WTC11 (cell line): ENCODE measurements at regions not wholly inside any gene's neighbourhood (a gene's known extent, or its start where the extent isn't known, plus 50 kb on each side); places are given as distances from the start of the nearest gene placed in this dataset.
A peak's percentile ranks its signal among the peaks of the same experiment; 100 is the strongest.

Source experiments
- ATAC-seq: fragments of 200-7000 bp; cut with Tn5 transposase; 2 replicates; pipeline ENCODE4 v1.10.0; 2021; ENCODE audit warnings: mild to moderate bottlenecking, moderate library complexity
- CTCF ChIA-PET: fragments of 300-600 bp; sonication (Branson Sonifier 250); formaldehyde crosslinking; loops from one replicate; lab custom pipeline; 2021; ENCODE audit warnings: antibody characterized with exemption; lab: Charles Lee
- POLR2A ChIA-PET: fragments of 350-600 bp; sonication (Branson Sonifier 250); formaldehyde crosslinking; loops from one replicate; lab custom pipeline; 2021; ENCODE audit warnings: antibody characterized with exemption; lab: Charles Lee
- DNase-seq: peaks from one replicate; pipeline ENCODE4 v3.0.0; 2021; ENCODE audit warnings: low spot score
- H3K27ac Mint-ChIP-seq: 2 replicates; pipeline ENCODE4 v1.8.0; 2021; ENCODE audit warnings: mixed read lengths
- H3K27me3 Mint-ChIP-seq: 2 replicates; pipeline ENCODE4 v1.8.0; 2021; ENCODE audit warnings: low read depth, mild to moderate bottlenecking, moderate library complexity, mixed read lengths
- H3K36me3 Mint-ChIP-seq: 2 replicates; pipeline ENCODE4 v1.8.0; 2021; ENCODE audit warnings: mixed read lengths
- H3K4me1 Mint-ChIP-seq: 2 replicates; pipeline ENCODE4 v1.8.0; 2022; ENCODE audit warnings: mixed read lengths
- H3K4me3 Mint-ChIP-seq: 2 replicates; pipeline ENCODE4 v1.8.0; 2021; ENCODE audit warnings: mild to moderate bottlenecking, moderate library complexity, mixed read lengths
- H3K9me3 Mint-ChIP-seq: 2 replicates; pipeline ENCODE4 v1.8.0; 2021; ENCODE audit warnings: mixed read lengths
- ELF4 ChIP-seq: sonication (generic); formaldehyde crosslinking; IDR thresholded peaks from 2 replicates; pipeline ENCODE4 v1.8.1; 2022; ENCODE audit warnings: low read depth, mild to moderate bottlenecking, moderate library complexity, missing genetic modification reagents
- FOXJ3 ChIP-seq: sonication (generic); formaldehyde crosslinking; IDR thresholded peaks from 2 replicates; pipeline ENCODE4 v1.9.0; 2021; ENCODE audit warnings: missing genetic modification reagents, mild to moderate bottlenecking, borderline replicate concordance
- GABPB1 ChIP-seq: sonication (generic); formaldehyde crosslinking; IDR thresholded peaks from 2 replicates; pipeline ENCODE4 v1.8.1; 2023; ENCODE audit warnings: mild to moderate bottlenecking, missing genetic modification reagents
- KAT7 ChIP-seq: sonication (generic); formaldehyde crosslinking; IDR thresholded peaks from 2 replicates; pipeline ENCODE4 v1.8.1; 2023; ENCODE audit warnings: missing genetic modification reagents, mild to moderate bottlenecking, borderline replicate concordance
- OVOL2 ChIP-seq: fragments of 250-450 bp; sonication (Bioruptor Pico); IDR thresholded peaks from 2 replicates; pipeline ENCODE4 v1.9.0; 2021; ENCODE audit warnings: mild to moderate bottlenecking, borderline replicate concordance
- PRRX2 ChIP-seq: fragments of 250-450 bp; sonication (Bioruptor Pico); IDR thresholded peaks from 2 replicates; pipeline ENCODE4 v1.8.0; 2021; ENCODE audit warnings: mild to moderate bottlenecking
- TCF7 ChIP-seq: sonication (generic); formaldehyde crosslinking; IDR thresholded peaks from 2 replicates; pipeline ENCODE4 v1.8.0; 2022; ENCODE audit warnings: mild to moderate bottlenecking, low read depth, missing genetic modification reagents, moderate library complexity
- TEAD4 ChIP-seq: sonication (generic); formaldehyde crosslinking; IDR thresholded peaks from 2 replicates; pipeline ENCODE4 v1.8.0; 2022; ENCODE audit warnings: mild to moderate bottlenecking, missing genetic modification reagents
- ZNF138 ChIP-seq: sonication (generic); formaldehyde crosslinking; conservative IDR thresholded peaks from 2 replicates; pipeline ENCODE4 v1.8.1; 2022; ENCODE audit warnings: mild to moderate bottlenecking, moderate library complexity, missing genetic modification reagents
- ZNF263 ChIP-seq: sonication (generic); formaldehyde crosslinking; IDR thresholded peaks from 2 replicates; pipeline ENCODE4 v1.8.1; 2022; ENCODE audit warnings: low read depth, mild to moderate bottlenecking, moderate library complexity, missing genetic modification reagents
- TF ChIP-seq, protein P1 (sequence below): sonication (generic); formaldehyde crosslinking; IDR thresholded peaks from 2 replicates; pipeline ENCODE4 v1.8.0; 2023; ENCODE audit warnings: mild to moderate bottlenecking, missing genetic modification reagents
- TF ChIP-seq, protein P2 (sequence below): fragments of 250-450 bp; sonication (Bioruptor Pico); IDR thresholded peaks from 2 replicates; pipeline ENCODE4 v1.9.0; 2021; ENCODE audit warnings: mild to moderate bottlenecking
- TF ChIP-seq, protein P3 (sequence below): sonication (generic); formaldehyde crosslinking; IDR thresholded peaks from 2 replicates; pipeline ENCODE4 v1.8.1; 2022; ENCODE audit warnings: low read depth, missing genetic modification reagents, borderline replicate concordance
- TF ChIP-seq, protein P4 (sequence below): sonication (generic); formaldehyde crosslinking; IDR thresholded peaks from 2 replicates; pipeline ENCODE4 v1.8.1; 2023; ENCODE audit warnings: mild to moderate bottlenecking, missing genetic modification reagents
- TF ChIP-seq, protein P5 (sequence below): sonication (generic); formaldehyde crosslinking; IDR thresholded peaks from 2 replicates; pipeline ENCODE4 v1.8.1; 2023; ENCODE audit warnings: mild to moderate bottlenecking, missing genetic modification reagents, moderate library complexity
- TF ChIP-seq, protein P6 (sequence below): fragments of 200-600 bp; IDR thresholded peaks from 2 replicates; pipeline ENCODE4 v1.8.0; 2022; ENCODE audit warnings: antibody characterized with exemption

DNA sequence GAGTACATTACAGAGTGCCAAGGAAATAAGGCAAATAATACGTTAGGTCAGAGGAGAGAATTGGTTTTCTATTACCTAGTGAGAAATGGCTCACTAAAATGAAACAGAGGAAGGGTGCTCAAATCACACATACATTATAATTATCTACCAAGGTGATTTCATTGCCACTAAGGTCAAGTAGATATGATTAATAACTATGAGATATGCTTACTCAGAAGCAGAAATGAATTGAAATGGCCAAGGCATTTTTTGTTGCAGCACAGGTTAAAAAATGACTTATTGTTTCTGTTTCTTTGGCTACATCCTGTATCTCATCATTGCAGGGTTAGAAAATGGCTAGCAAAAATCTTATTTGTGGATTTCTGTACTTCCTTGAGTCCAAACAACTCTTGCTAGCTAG, 154.5 kb upstream of the GORAB start:
- ChIA-PET CTCF (no interaction called here), POLR2A (no interaction called here)
- no peak for DNase-seq
- Mint-ChIP-seq H3K4me1 (peaks cover 15% of the 10 kb centered on the region), H3K9me3 (peaks cover 9% of the 10 kb centered on the region; the same call in 1 of the 2 replicates), H3K27me3 (no peaks in the 10 kb centered on the region), H3K27ac (no peak overlapping the region), H3K4me3 (no peak overlapping the region), H3K36me3 (no peaks in the 10 kb centered on the region)
- ATAC-seq = no peak
- no peak for TF ChIP-seq TEAD4 (CRISPR knock-in tag)
- TF ChIP-seq, protein P1, sequence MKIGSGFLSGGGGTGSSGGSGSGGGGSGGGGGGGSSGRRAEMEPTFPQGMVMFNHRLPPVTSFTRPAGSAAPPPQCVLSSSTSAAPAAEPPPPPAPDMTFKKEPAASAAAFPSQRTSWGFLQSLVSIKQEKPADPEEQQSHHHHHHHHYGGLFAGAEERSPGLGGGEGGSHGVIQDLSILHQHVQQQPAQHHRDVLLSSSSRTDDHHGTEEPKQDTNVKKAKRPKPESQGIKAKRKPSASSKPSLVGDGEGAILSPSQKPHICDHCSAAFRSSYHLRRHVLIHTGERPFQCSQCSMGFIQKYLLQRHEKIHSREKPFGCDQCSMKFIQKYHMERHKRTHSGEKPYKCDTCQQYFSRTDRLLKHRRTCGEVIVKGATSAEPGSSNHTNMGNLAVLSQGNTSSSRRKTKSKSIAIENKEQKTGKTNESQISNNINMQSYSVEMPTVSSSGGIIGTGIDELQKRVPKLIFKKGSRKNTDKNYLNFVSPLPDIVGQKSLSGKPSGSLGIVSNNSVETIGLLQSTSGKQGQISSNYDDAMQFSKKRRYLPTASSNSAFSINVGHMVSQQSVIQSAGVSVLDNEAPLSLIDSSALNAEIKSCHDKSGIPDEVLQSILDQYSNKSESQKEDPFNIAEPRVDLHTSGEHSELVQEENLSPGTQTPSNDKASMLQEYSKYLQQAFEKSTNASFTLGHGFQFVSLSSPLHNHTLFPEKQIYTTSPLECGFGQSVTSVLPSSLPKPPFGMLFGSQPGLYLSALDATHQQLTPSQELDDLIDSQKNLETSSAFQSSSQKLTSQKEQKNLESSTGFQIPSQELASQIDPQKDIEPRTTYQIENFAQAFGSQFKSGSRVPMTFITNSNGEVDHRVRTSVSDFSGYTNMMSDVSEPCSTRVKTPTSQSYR (CRISPR knock-in tag) = no peak
- no peak for TF ChIP-seq ZNF138 (CRISPR knock-in tag)
- no peak for TF ChIP-seq ELF4 (CRISPR knock-in tag)

DNA sequence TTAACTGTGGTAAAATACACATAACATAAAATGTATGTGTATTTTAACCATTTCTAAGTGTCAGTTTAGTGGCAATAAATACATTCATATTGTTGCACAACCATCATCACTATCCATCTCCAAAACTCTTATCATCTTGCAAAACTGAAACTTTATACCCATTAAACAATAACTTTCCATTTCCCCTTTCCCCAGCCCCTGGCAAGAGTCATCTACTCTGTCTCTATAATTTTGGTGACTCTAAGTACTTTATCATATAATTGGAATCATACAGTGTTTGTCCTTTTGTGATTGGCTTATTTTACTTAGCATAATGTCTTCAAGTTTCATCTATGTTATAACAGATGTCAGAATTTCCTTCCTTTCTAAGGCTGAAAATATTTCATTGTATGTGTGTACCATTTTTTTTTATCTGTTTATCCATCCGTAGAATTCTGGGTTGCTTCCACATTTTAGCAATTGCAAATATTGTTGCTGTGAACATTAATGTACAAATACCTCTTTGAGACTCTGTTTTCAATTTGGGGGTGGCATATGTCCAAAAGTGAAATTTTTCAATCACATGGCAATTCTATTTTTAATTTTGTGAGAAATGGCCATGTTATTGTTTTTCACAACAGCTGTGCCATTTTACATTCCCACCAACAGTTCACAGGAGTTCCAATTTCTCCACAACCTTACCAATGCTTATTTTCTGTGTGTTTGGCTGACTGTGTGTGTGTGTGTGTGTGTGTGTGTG, 153.9 kb upstream of the GORAB start:
- peaks cover 9% of the 10 kb centered on the region; the same call in 1 of the 2 replicates for H3K9me3 Mint-ChIP-seq
- H3K27ac Mint-ChIP-seq = no peak overlapping the region
- TF ChIP-seq, protein P2, sequence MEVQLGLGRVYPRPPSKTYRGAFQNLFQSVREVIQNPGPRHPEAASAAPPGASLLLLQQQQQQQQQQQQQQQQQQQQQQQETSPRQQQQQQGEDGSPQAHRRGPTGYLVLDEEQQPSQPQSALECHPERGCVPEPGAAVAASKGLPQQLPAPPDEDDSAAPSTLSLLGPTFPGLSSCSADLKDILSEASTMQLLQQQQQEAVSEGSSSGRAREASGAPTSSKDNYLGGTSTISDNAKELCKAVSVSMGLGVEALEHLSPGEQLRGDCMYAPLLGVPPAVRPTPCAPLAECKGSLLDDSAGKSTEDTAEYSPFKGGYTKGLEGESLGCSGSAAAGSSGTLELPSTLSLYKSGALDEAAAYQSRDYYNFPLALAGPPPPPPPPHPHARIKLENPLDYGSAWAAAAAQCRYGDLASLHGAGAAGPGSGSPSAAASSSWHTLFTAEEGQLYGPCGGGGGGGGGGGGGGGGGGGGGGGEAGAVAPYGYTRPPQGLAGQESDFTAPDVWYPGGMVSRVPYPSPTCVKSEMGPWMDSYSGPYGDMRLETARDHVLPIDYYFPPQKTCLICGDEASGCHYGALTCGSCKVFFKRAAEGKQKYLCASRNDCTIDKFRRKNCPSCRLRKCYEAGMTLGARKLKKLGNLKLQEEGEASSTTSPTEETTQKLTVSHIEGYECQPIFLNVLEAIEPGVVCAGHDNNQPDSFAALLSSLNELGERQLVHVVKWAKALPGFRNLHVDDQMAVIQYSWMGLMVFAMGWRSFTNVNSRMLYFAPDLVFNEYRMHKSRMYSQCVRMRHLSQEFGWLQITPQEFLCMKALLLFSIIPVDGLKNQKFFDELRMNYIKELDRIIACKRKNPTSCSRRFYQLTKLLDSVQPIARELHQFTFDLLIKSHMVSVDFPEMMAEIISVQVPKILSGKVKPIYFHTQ (CRISPR knock-in tag) = no peak
- no peak for TF ChIP-seq FOXJ3
- TF ChIP-seq ZNF263 (CRISPR knock-in tag) = no peak
- TF ChIP-seq PRRX2 (CRISPR knock-in tag) = no peak
- no peak for TF ChIP-seq TEAD4 (CRISPR knock-in tag)
- H3K4me1 Mint-ChIP-seq = peaks cover 15% of the 10 kb centered on the region
- no peak for ATAC-seq
- H3K4me3 Mint-ChIP-seq = no peak overlapping the region
- no peaks in the 10 kb centered on the region for H3K27me3 Mint-ChIP-seq
- H3K36me3 Mint-ChIP-seq = no peaks in the 10 kb centered on the region
- CTCF ChIA-PET = no interaction called here
- POLR2A ChIA-PET = no interaction called here
- DNase-seq = no peak

DNA sequence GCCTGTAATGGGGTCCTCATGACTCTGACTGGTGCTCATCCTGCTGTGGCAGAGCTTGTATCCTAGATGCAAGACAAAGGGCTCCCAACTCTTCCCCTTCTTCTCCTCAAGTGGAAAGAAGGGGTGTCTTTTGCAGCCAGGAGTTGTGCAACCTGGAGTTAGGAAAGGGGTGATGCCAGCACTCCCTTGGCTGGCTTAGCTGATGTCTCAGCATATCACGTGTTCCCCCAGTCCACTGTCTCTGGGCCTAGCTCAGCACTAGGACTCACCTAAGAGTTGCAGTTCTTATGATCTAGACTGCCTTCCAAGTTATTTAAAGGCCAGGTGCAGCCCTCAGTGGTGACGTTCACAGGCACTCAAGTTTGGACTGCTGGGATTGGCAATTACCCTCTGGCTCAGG, 146.2 kb upstream of the GORAB start:
- TF ChIP-seq GABPB1 (CRISPR knock-in tag) (no peak), KAT7 (CRISPR knock-in tag) (no peak), ZNF138 (CRISPR knock-in tag) (no peak)
- TF ChIP-seq, protein P3, sequence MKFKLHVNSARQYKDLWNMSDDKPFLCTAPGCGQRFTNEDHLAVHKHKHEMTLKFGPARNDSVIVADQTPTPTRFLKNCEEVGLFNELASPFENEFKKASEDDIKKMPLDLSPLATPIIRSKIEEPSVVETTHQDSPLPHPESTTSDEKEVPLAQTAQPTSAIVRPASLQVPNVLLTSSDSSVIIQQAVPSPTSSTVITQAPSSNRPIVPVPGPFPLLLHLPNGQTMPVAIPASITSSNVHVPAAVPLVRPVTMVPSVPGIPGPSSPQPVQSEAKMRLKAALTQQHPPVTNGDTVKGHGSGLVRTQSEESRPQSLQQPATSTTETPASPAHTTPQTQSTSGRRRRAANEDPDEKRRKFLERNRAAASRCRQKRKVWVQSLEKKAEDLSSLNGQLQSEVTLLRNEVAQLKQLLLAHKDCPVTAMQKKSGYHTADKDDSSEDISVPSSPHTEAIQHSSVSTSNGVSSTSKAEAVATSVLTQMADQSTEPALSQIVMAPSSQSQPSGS = no peak
- Mint-ChIP-seq H3K4me3 (no peak overlapping the region), H3K9me3 (no peaks in the 10 kb centered on the region), H3K4me1 (no peaks in the 10 kb centered on the region), H3K36me3 (no peaks in the 10 kb centered on the region), H3K27ac (no peak overlapping the region), H3K27me3 (no peaks in the 10 kb centered on the region; the same call in 1 of the 2 replicates)
- ChIA-PET POLR2A (no interaction called here), CTCF (no interaction called here)
- no peak for ATAC-seq
- DNase-seq = no peak

DNA sequence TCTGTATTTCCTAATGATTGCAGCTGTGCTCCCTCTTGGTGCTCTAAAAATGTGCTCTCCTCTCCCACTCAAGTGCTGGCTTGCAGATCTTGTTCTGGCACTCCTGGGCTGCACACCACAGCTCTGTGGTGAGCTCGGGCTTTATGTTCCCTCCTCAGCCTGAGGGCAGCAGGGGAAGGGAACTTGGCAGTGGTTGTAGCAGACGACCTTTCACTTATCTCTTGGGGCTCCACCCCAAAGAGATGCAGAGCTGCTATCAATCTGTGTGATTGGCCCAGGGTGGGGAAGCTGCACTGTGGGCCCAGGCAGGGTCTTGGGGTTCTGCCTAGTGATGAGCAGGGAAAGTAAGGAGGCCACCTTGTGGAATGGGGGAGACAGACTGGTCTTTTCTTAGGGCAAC, 143.5 kb upstream of the GORAB start:
- H3K4me3 Mint-ChIP-seq = no peak overlapping the region
- POLR2A ChIA-PET = no interaction called here
- no peaks in the 10 kb centered on the region for H3K9me3 Mint-ChIP-seq
- DNase-seq (no peak), ATAC-seq (peak; percentile 51; the same call in 1 of the 2 replicates)
- no peaks in the 10 kb centered on the region for H3K4me1 Mint-ChIP-seq
- H3K27me3 Mint-ChIP-seq = no peaks in the 10 kb centered on the region; the same call in 1 of the 2 replicates
- no peaks in the 10 kb centered on the region for H3K36me3 Mint-ChIP-seq
- no peak overlapping the region for H3K27ac Mint-ChIP-seq
- CTCF ChIA-PET = no interaction called here
- TF ChIP-seq TCF7 (CRISPR knock-in tag) (no peak), OVOL2 (CRISPR knock-in tag) (no peak)
- TF ChIP-seq, protein P4, sequence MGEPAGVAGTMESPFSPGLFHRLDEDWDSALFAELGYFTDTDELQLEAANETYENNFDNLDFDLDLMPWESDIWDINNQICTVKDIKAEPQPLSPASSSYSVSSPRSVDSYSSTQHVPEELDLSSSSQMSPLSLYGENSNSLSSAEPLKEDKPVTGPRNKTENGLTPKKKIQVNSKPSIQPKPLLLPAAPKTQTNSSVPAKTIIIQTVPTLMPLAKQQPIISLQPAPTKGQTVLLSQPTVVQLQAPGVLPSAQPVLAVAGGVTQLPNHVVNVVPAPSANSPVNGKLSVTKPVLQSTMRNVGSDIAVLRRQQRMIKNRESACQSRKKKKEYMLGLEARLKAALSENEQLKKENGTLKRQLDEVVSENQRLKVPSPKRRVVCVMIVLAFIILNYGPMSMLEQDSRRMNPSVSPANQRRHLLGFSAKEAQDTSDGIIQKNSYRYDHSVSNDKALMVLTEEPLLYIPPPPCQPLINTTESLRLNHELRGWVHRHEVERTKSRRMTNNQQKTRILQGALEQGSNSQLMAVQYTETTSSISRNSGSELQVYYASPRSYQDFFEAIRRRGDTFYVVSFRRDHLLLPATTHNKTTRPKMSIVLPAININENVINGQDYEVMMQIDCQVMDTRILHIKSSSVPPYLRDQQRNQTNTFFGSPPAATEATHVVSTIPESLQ (CRISPR knock-in tag) = no peak
- TF ChIP-seq, protein P5, sequence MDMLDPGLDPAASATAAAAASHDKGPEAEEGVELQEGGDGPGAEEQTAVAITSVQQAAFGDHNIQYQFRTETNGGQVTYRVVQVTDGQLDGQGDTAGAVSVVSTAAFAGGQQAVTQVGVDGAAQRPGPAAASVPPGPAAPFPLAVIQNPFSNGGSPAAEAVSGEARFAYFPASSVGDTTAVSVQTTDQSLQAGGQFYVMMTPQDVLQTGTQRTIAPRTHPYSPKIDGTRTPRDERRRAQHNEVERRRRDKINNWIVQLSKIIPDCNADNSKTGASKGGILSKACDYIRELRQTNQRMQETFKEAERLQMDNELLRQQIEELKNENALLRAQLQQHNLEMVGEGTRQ (CRISPR knock-in tag) = no peak
- TF ChIP-seq, protein P6, sequence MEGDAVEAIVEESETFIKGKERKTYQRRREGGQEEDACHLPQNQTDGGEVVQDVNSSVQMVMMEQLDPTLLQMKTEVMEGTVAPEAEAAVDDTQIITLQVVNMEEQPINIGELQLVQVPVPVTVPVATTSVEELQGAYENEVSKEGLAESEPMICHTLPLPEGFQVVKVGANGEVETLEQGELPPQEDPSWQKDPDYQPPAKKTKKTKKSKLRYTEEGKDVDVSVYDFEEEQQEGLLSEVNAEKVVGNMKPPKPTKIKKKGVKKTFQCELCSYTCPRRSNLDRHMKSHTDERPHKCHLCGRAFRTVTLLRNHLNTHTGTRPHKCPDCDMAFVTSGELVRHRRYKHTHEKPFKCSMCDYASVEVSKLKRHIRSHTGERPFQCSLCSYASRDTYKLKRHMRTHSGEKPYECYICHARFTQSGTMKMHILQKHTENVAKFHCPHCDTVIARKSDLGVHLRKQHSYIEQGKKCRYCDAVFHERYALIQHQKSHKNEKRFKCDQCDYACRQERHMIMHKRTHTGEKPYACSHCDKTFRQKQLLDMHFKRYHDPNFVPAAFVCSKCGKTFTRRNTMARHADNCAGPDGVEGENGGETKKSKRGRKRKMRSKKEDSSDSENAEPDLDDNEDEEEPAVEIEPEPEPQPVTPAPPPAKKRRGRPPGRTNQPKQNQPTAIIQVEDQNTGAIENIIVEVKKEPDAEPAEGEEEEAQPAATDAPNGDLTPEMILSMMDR = no peak
